ENCODE measurements at regions not wholly inside any gene's neighbourhood (a gene's known extent, or its start where the extent isn't known, plus 50 kb on each side); places are given as distances from the start of the nearest gene placed in this dataset.
"Not testable (repeated sequence)": the region's sequence is repeated elsewhere in the genome, so short reads cannot be mapped to it uniquely, and the experiment has no call there.

DNA sequence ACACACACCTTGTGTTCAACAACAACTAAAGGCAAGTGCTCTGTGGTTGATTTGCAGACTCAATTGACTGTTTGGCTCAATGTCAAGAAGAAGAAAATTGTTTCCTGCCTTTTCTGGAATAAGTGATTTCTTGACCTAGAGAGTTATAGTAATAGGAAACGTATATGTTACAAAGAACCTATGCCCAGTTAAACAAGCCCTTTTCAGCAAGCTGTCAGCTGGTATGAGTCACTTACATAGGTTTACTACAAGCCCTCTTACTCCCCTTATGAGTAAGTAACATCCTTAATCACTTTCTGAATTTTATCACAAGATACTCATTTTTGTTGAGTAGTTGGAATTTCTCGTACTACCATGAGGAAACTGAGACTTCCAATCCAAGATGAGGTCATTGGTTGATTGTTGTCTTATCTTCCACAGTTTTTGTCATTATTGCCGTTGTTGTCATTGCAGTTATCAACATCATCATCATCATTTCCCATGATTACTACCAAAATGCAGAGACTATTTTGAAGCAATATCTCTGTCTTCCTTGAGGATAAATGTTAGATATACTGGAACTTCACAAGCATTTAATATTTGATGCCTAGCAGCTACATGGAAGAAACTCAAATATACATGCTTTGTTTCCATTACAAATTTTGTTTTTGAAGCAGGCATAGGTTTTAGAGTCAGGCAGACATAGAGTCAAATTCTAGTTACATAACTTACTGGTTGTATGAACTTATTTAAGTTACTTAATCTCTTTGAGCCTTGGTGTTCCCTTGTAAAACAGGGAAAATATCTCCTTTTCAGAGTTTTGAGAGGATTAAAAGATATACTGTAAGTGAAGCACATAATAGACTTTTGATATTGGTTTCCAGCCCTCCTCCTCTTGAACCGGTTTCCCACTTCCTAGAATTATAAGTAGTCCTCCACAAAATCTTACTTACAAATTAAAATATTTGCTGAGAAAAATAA lies 106.0 kb downstream of the RAP2A start:
- WGBS, 2 donors, result 46 to 57% methylated on average over 4 of the region's 4 CpGs
- Histone ChIP-seq H3K27me3 (no peaks in the 10 kb centered on the region), H3K4me1 (peaks cover 0 to 11% (median 0%) of the 10 kb centered on the region in 4 donors), H3K4me3 (no peak overlapping the region), H3K27ac (no peak overlapping the region), H3K36me3 (no peaks in the 10 kb centered on the region), H3K9me3 (no peaks in the 10 kb centered on the region)
- no peak for DNase-seq (ENCODE audit: low spot score in 2 of 2)
- no peak for TF ChIP-seq EP300 (IDR thresholded peaks at IDR 0.05)

DNA sequence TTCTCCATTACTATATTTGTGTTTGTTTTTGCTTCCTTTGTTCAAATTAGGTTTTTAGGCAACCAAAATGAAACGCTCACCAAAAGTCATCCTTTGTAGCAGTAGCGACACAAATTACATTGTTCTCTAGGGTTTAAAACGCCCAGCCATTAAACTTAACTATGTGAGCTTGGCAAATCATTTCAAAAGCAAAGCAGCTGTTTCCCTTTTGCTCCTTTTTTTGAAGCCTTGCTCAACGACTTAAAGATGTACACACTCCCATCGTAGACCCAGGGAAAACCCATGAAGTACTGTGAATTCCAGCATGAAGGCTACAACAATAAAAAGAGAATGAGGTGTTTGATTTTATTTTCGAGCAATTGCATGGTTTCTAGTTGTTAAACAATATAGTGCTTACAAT lies 106.7 kb downstream of the RAP2A start:
- WGBS, 2 donors, result 8 to 17% methylated on average over 6 of the region's 6 CpGs
- Histone ChIP-seq H3K27me3 (no peaks in the 10 kb centered on the region), H3K9me3 (no peaks in the 10 kb centered on the region), H3K27ac (no peak overlapping the region), H3K4me3 (no peak overlapping the region), H3K36me3 (no peaks in the 10 kb centered on the region), H3K4me1 (peaks cover 0 to 11% (median 0%) of the 10 kb centered on the region in 4 donors)
- no peak for TF ChIP-seq POLR2A (IDR thresholded peaks at IDR 0.05)
- TF ChIP-seq EP300 (IDR thresholded peaks at IDR 0.05), result no peak
- TF ChIP-seq, protein P1, sequence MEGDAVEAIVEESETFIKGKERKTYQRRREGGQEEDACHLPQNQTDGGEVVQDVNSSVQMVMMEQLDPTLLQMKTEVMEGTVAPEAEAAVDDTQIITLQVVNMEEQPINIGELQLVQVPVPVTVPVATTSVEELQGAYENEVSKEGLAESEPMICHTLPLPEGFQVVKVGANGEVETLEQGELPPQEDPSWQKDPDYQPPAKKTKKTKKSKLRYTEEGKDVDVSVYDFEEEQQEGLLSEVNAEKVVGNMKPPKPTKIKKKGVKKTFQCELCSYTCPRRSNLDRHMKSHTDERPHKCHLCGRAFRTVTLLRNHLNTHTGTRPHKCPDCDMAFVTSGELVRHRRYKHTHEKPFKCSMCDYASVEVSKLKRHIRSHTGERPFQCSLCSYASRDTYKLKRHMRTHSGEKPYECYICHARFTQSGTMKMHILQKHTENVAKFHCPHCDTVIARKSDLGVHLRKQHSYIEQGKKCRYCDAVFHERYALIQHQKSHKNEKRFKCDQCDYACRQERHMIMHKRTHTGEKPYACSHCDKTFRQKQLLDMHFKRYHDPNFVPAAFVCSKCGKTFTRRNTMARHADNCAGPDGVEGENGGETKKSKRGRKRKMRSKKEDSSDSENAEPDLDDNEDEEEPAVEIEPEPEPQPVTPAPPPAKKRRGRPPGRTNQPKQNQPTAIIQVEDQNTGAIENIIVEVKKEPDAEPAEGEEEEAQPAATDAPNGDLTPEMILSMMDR (IDR thresholded peaks at IDR 0.05), result no peak
- DNase-seq (ENCODE audit: low spot score in 2 of 2), result no peak

DNA sequence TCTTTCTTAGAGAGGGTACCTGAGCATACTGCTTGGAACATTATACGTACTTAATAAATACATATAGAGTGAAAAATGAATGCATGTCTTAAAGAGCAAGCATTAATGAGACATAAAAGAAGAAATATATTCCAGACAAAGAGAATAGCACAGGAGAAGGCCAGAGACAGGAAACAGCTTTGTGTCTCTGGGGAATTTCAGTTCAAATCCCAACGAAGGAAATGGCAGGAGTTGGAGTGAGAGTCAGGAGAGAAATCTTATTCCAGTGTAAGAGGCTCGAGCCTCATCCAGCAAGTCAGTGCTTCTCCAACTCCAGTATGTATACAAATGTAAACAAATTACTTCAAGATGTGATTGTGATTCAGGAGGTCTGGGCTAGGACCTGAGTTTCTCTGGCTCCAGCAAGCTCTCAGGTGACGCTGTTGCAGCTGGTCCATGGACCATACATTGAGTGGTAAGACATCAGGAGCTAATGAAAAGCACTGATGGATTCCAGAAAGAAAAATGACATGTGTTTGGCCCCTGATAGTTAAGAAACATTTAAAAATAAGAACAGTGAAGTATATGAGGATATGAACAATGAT lies 108.2 kb downstream of the RAP2A start:
- DNase-seq (ENCODE audit: low spot score in 2 of 2), result no peak
- Histone ChIP-seq H3K9me3 (no peaks in the 10 kb centered on the region), H3K4me1 (peaks cover 0 to 11% (median 0%) of the 10 kb centered on the region in 4 donors), H3K27me3 (no peaks in the 10 kb centered on the region), H3K27ac (no peak overlapping the region), H3K4me3 (no peak overlapping the region), H3K36me3 (no peaks in the 10 kb centered on the region)
- WGBS, 2 donors, result 66 to 91% methylated on average over 3 to 4 of the region's 4 CpGs
- TF ChIP-seq POLR2A (IDR thresholded peaks at IDR 0.05), result no peak
- TF ChIP-seq, protein P1 (IDR thresholded peaks at IDR 0.05), result no peak
- no peak for TF ChIP-seq EP300 (IDR thresholded peaks at IDR 0.05)

DNA sequence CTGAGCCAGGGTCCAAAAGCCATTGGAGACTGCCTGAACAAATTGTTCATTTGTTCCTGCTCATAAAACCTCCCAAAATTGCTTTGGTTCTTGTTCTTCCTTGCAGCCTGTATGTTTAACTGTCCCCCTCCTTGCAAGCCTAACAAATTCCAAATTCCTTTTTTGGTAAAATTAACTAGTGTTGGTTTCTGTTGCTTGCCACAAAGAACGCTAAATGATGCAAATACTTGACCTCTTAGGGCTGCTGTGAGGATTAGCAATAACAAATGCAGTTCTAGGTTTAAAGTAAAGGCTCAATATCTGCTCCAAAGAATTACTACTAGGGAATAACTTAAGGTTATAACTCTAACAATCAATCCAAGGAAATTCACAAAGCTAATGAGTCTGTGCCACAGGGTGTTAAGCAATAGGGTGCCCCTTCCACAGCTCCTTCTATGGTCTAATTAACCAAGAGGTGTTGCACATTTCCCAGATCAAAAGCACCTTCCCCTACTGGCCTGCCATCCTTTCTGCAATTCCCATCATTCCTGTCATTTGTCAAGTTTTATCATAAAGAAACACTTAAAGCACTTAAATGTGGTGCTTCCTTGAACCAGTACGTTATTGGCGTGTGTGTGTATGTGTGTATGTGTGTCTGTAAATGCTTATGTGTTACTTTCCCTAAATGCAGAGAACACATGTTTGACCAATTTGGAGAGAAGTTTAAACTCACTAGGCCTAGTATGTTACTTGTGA lies 110.2 kb downstream of the RAP2A start:
- Histone ChIP-seq H3K4me1 (peaks cover 0 to 24% (median 2%) of the 10 kb centered on the region in 4 donors), H3K27ac (no peak overlapping the region), H3K36me3 (no peaks in the 10 kb centered on the region), H3K9me3 (no peaks in the 10 kb centered on the region), H3K27me3 (no peaks in the 10 kb centered on the region), H3K4me3 (no peak overlapping the region)
- 70 to 71% methylated on average over 3 of the region's 3 CpGs for WGBS, 2 donors
- no peak for DNase-seq (ENCODE audit: low spot score in 2 of 2)
- TF ChIP-seq EP300 (IDR thresholded peaks at IDR 0.05) (no peak), POLR2A (IDR thresholded peaks at IDR 0.05) (no peak)
- TF ChIP-seq, protein P1 (IDR thresholded peaks at IDR 0.05), result no peak

DNA sequence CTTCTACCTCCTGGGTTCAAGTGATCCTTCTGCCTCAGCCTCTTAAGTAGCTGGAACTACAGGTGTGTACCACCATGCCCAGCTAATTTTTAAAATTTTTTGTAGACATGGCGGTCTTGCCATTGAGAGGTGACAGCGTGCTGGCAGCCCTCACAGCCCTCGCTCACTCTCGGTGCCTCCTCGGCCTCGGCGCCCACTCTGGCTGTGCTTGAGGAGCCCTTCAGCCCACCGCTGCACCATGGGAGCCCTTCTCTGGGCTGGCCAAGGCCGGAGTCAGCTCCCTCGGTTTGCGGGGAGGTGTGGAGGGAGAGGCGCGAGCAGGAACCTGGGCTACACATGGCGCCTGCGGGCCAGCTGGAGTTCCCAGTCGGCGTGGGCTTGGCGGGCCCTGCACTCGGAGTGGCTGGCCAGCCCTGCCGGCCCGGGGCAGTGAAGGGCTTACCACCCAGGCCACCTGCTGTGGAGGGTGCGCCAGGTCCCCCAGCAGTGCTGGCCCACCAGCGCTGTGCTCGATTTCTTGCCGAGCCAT lies 111.1 kb downstream of the RAP2A start:
- H3K27ac ChIP-seq; H3K36me3 ChIP-seq; DNase-seq (ENCODE audit: low spot score in 2 of 2); H3K4me3 ChIP-seq; H3K27me3 ChIP-seq; H3K9me3 ChIP-seq: not testable (repeated sequence)
- H3K4me1 ChIP-seq, result peaks cover 0 to 23% (median 2%) of the 10 kb centered on the region in 4 donors
- WGBS, 2 donors, result 91 to 92% methylated on average over 15 to 21 of the region's 25 CpGs
